Stimulated activated CD4-positive, alpha-beta T cell treated with anti-CD3 and anti-CD28 coated beads, Interleukin-4, amount 100 ng/mL, for 4 hours (primary cell): ENCODE measurements at regions not wholly inside any gene's neighbourhood (a gene's known extent, or its start where the extent isn't known, plus 50 kb on each side); places are given as distances from the start of the nearest gene placed in this dataset.
"Not testable (repeated sequence)": the region's sequence is repeated elsewhere in the genome, so short reads cannot be mapped to it uniquely, and the experiment has no call there.

Source experiments
- DNase-seq, 2 experiments: peaks; one replicate each; pipeline ENCODE4 v3.0.0-alpha.2; 2020

GRCh38 chr2:131829456-131830241 lies 302.0 kb downstream of the CCDC74A start:
- not testable (repeated sequence) for DNase-seq

- not testable (repeated sequence) for DNase-seq
Observed at GRCh38 chr2:131830242-131830945, 302.7 kb downstream of the CCDC74A start.

GRCh38 chr2:131830946-131831310 lies 303.2 kb downstream of the CCDC74A start:
- not testable (repeated sequence) for DNase-seq

- not testable (repeated sequence) for DNase-seq
Observed at GRCh38 chr2:131831450-131832208, 303.9 kb downstream of the CCDC74A start.

- not testable (repeated sequence) for DNase-seq
Observed at GRCh38 chr2:131832209-131832780, 304.6 kb downstream of the CCDC74A start.

GRCh38 chr2:131832917-131833316 lies 305.2 kb downstream of the CCDC74A start:
- DNase-seq = not testable (repeated sequence)

- not testable (repeated sequence) for DNase-seq
Observed at GRCh38 chr2:131833367-131834202, 305.9 kb downstream of the CCDC74A start.

GRCh38 chr2:131834203-131835020 lies 306.7 kb downstream of the CCDC74A start:
- DNase-seq = not testable (repeated sequence)

GRCh38 chr2:131835022-131835421 lies 307.3 kb downstream of the CCDC74A start:
- not testable (repeated sequence) for DNase-seq

GRCh38 chr2:131835621-131836091 lies 308.0 kb downstream of the CCDC74A start:
- DNase-seq = no peak

- DNase-seq = not testable (repeated sequence)
Observed at GRCh38 chr2:131836116-131836515, 308.4 kb downstream of the CCDC74A start.

- not testable (repeated sequence) for DNase-seq
Observed at GRCh38 chr2:131844044-131844443, 316.4 kb downstream of the CCDC74A start.

- not testable (repeated sequence) for DNase-seq
Observed at GRCh38 chr2:131856202-131856601, 305.6 kb downstream of the ANKRD30BL start.

GRCh38 chr2:131858197-131858596 lies 303.6 kb downstream of the ANKRD30BL start:
- not testable (repeated sequence) for DNase-seq
